Mesendoderm (in vitro differentiated cells): ENCODE measurements at regions not wholly inside any gene's neighbourhood (a gene's known extent, or its start where the extent isn't known, plus 50 kb on each side); places are given as distances from the start of the nearest gene placed in this dataset.

Experiments
- DNase-seq: peaks from one replicate; pipeline ENCODE4 v3.0.0; 2013
- H2AK5ac ChIP-seq: 2 replicates; pipeline ENCODE4 v1.6.1; 2013; ENCODE audit warnings: low read length, inconsistent platforms
- H2BK120ac ChIP-seq: 2 replicates; pipeline ENCODE4 v1.6.1; 2013; ENCODE audit warnings: low read depth, mild to moderate bottlenecking, low read length, moderate library complexity, mixed read lengths
- H2BK15ac ChIP-seq: replicated peaks from 2 replicates; pipeline ENCODE4 v1.6.1; 2013; ENCODE audit warnings: low read depth, mild to moderate bottlenecking, moderate library complexity
- H2BK5ac ChIP-seq: 2 replicates; pipeline ENCODE4 v1.6.1; 2013; ENCODE audit warnings: low read length, inconsistent platforms
- H3K18ac ChIP-seq: 2 replicates; pipeline ENCODE4 v1.6.1; 2013; ENCODE audit warnings: mild to moderate bottlenecking, low read length, mixed read lengths
- H3K23ac ChIP-seq: one replicate; pipeline ENCODE4 v1.6.1; 2013; ENCODE audit warnings: low read length
- H3K27ac ChIP-seq: 2 replicates; pipeline ENCODE4 v1.5.1; 2013; ENCODE audit warnings: low read depth, mild to moderate bottlenecking, inconsistent platforms, low read length, moderate library complexity
- H3K27me3 ChIP-seq: 2 replicates; pipeline ENCODE4 v1.6.1; 2013; ENCODE audit warnings: low read length, control low read depth, mild to moderate bottlenecking, inconsistent platforms; ENCODE audit not compliant: insufficient read depth, poor library complexity
- H3K36me3 ChIP-seq: 2 replicates; pipeline ENCODE4 v1.6.1; 2013; ENCODE audit warnings: low read length, inconsistent platforms; ENCODE audit not compliant: control insufficient read depth, insufficient read depth
- H3K4ac ChIP-seq: one replicate; pipeline ENCODE4 v1.6.1; 2013; ENCODE audit warnings: low read depth, mild to moderate bottlenecking, low read length, moderate library complexity
- H3K4me1 ChIP-seq: 2 replicates; pipeline ENCODE4 v1.6.1; 2013; ENCODE audit warnings: low read depth, low read length, inconsistent platforms; ENCODE audit not compliant: control insufficient read depth
- H3K4me2 ChIP-seq: 2 replicates; pipeline ENCODE4 v1.6.1; 2013; ENCODE audit warnings: low read length
- H3K4me3 ChIP-seq: 2 replicates; pipeline ENCODE4 v1.5.1; 2013; ENCODE audit warnings: mild to moderate bottlenecking, low read length
- H3K56ac ChIP-seq: one replicate; pipeline ENCODE4 v1.6.1; 2013; ENCODE audit warnings: low read length
- H3K79me1 ChIP-seq: 2 replicates; pipeline ENCODE4 v1.6.1; 2013; ENCODE audit warnings: low read length, inconsistent platforms
- H3K79me2 ChIP-seq: 2 replicates; pipeline ENCODE4 v1.6.1; 2013; ENCODE audit warnings: mild to moderate bottlenecking, low read length; ENCODE audit not compliant: control insufficient read depth, insufficient read depth
- H3K9ac ChIP-seq: 2 replicates; pipeline ENCODE4 v1.6.1; 2013; ENCODE audit warnings: low read length, inconsistent platforms
- H4K5ac ChIP-seq: one replicate; pipeline ENCODE4 v1.6.1; 2013; ENCODE audit warnings: low read length
- H4K8ac ChIP-seq: one replicate; pipeline ENCODE4 v1.6.1; 2013; ENCODE audit warnings: low read depth, mild to moderate bottlenecking, control low read depth, low read length, moderate library complexity
- WGBS: extraction: QIAGEN DNeasy Blood & Tissue Kit; methylation state at CpG from one replicate; pipeline ENCODE4 v1.1.7; 2013; ENCODE audit warnings: low lambda C conversion rate, missing lambda C conversion rate; ENCODE audit not compliant: insufficient coverage; ENCODE audit errors: extremely low coverage; 5-methylcytosine and 5-hydroxymethylcytosine counted together

GRCh38 chr1:219269171-219269570 is 95.5 kb downstream of the LYPLAL1 start:
- no peak overlapping the region for H2AK5ac ChIP-seq
- no peak overlapping the region for H3K9ac ChIP-seq
- H3K36me3 ChIP-seq = no peaks in the 10 kb centered on the region
- H3K79me1 ChIP-seq = no peaks in the 10 kb centered on the region
- no peak overlapping the region for H2BK15ac ChIP-seq
- H4K8ac ChIP-seq = no peak overlapping the region
- H2BK120ac ChIP-seq = no peak overlapping the region
- H3K4me2 ChIP-seq = no peak overlapping the region
- H2BK5ac ChIP-seq = no peak overlapping the region
- H3K4ac ChIP-seq = no peak overlapping the region
- H3K4me3 ChIP-seq = no peak overlapping the region
- no peak for DNase-seq
- H4K5ac ChIP-seq = no peak overlapping the region
- peaks cover 3% of the 10 kb centered on the region for H3K4me1 ChIP-seq
- H3K27me3 ChIP-seq = no peaks in the 10 kb centered on the region
- no peak overlapping the region for H3K56ac ChIP-seq
- no peaks in the 10 kb centered on the region for H3K79me2 ChIP-seq
- H3K23ac ChIP-seq = no peak overlapping the region
- H3K18ac ChIP-seq = no peak overlapping the region
- H3K27ac ChIP-seq = no peak overlapping the region

DNA sequence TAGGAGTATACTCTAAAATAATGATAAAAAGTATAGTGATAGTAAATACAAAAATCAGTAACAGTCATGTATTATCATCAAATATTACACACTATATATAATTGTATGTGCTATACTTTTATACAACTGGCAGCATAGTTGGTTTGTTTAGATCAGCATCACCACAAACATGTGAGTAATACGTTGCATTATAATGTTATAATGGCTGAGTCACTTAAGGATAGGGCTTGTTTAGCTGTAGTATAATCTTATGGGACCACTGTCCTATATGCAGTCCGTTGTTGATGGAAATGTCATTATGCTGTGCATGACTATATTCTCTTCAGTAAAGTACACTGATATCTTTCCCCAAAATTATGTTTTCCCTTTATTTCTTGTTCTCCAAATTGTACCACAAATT is 92.8 kb downstream of the LYPLAL1 start:
- Histone ChIP-seq H4K8ac (no peak overlapping the region), H3K56ac (no peak overlapping the region), H3K23ac (no peak overlapping the region), H3K4me2 (no peak overlapping the region), H2BK15ac (no peak overlapping the region), H2BK5ac (no peak overlapping the region), H3K4me3 (no peak overlapping the region), H3K18ac (no peak overlapping the region), H2BK120ac (no peak overlapping the region), H3K36me3 (no peaks in the 10 kb centered on the region), H3K9ac (no peak overlapping the region), H2AK5ac (no peak overlapping the region), H3K27me3 (no peaks in the 10 kb centered on the region), H3K79me1 (no peaks in the 10 kb centered on the region), H3K27ac (no peak overlapping the region), H4K5ac (no peak overlapping the region), H3K4me1 (peaks cover 3% of the 10 kb centered on the region), H3K4ac (no peak overlapping the region), H3K79me2 (no peaks in the 10 kb centered on the region)
- WGBS = no CpG with 5 or more reads among the region's 2 CpGs
- DNase-seq = no peak

DNA sequence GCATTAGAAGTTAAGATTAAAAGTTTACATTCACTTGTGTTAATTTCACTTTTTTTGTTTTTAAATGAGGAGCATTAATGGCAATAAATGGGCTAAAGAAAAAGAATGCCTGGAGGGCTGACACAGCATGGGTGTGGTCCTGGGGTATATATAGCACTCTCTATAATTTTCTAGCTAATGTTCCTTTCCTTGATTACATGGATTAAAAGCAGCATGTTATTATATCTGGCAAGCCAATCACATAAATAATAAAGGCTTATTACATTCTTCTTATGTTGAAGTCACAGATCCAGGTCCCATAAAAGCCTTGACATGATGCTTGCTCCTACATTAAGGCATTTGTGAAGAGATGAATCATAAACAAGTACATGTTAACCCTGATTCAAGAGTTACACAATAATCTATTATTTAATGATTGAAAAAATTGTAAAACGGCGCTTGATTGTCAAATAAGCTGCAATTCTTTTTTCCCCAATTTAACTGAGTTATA is 91.4 kb downstream of the LYPLAL1 start:
- no peak for DNase-seq
- H4K5ac ChIP-seq = no peak overlapping the region
- no peak overlapping the region for H2BK15ac ChIP-seq
- H3K36me3 ChIP-seq = no peaks in the 10 kb centered on the region
- H3K4me3 ChIP-seq = no peak overlapping the region
- H2BK120ac ChIP-seq = no peak overlapping the region
- no peak overlapping the region for H3K4ac ChIP-seq
- WGBS = no CpG with 5 or more reads among the region's 2 CpGs
- H4K8ac ChIP-seq = no peak overlapping the region
- no peaks in the 10 kb centered on the region for H3K79me1 ChIP-seq
- H3K56ac ChIP-seq = no peak overlapping the region
- no peak overlapping the region for H3K18ac ChIP-seq
- no peaks in the 10 kb centered on the region for H3K27me3 ChIP-seq
- no peak overlapping the region for H3K23ac ChIP-seq
- no peaks in the 10 kb centered on the region for H3K79me2 ChIP-seq
- no peak overlapping the region for H2AK5ac ChIP-seq
- peaks cover 3% of the 10 kb centered on the region for H3K4me1 ChIP-seq
- H3K9ac ChIP-seq = no peak overlapping the region
- H2BK5ac ChIP-seq = no peak overlapping the region
- no peak overlapping the region for H3K27ac ChIP-seq
- H3K4me2 ChIP-seq = no peak overlapping the region

- Histone ChIP-seq H3K56ac (no peak overlapping the region), H2BK5ac (no peak overlapping the region), H2BK120ac (no peak overlapping the region), H2AK5ac (no peak overlapping the region), H3K4me2 (no peak overlapping the region), H3K79me2 (no peaks in the 10 kb centered on the region), H3K36me3 (no peaks in the 10 kb centered on the region), H3K79me1 (no peaks in the 10 kb centered on the region), H3K4me3 (no peak overlapping the region), H3K23ac (no peak overlapping the region), H2BK15ac (no peak overlapping the region), H3K9ac (no peak overlapping the region), H3K4ac (no peak overlapping the region), H3K4me1 (peaks cover 3% of the 10 kb centered on the region), H3K27me3 (no peaks in the 10 kb centered on the region), H4K5ac (no peak overlapping the region), H3K27ac (no peak overlapping the region), H3K18ac (no peak overlapping the region), H4K8ac (no peak overlapping the region)
- DNase-seq = peak; percentile 29
- WGBS = no CpG with 5 or more reads among the region's 5 CpGs
These were observed 90.9 kb downstream of the LYPLAL1 start for GRCh38 chr1:219264561-219264960.
